ENCODE measurements at regions not wholly inside any gene's neighbourhood (a gene's known extent, or its start where the extent isn't known, plus 50 kb on each side); places are given as distances from the start of the nearest gene placed in this dataset.
"Not testable (repeated sequence)": the region's sequence is repeated elsewhere in the genome, so short reads cannot be mapped to it uniquely, and the experiment has no call there.

- WGBS, 2 experiments, result 84% methylated on average over 1 of the region's 1 CpG; no CpG with 5 or more reads in 1 of the 2 experiments
- H3K27ac ChIP-seq (ENCODE audit: insufficient read depth, low read depth, low read length, poor library complexity, severe bottlenecking); H3K4me1 ChIP-seq (ENCODE audit: control insufficient read depth, insufficient read depth, low read length); H3K27me3 ChIP-seq (ENCODE audit: control insufficient read depth, insufficient read depth, low read length, poor library complexity, severe bottlenecking); H3K36me3 ChIP-seq (ENCODE audit: control insufficient read depth, insufficient read depth, low read length); H3K4me3 ChIP-seq (ENCODE audit: insufficient read depth, low read depth, low read length); H3K9me3 ChIP-seq (ENCODE audit: control insufficient read depth, low read length): not testable (repeated sequence)
Measured at GRCh38 chr18:42378854-42379253, 423.8 kb downstream of the PIK3C3 start.

- not testable (repeated sequence) for H3K9me3 ChIP-seq (ENCODE audit: control insufficient read depth, low read length); H3K27ac ChIP-seq (ENCODE audit: insufficient read depth, low read depth, low read length, poor library complexity, severe bottlenecking); H3K4me1 ChIP-seq (ENCODE audit: control insufficient read depth, insufficient read depth, low read length); H3K4me3 ChIP-seq (ENCODE audit: insufficient read depth, low read depth, low read length); H3K36me3 ChIP-seq (ENCODE audit: control insufficient read depth, insufficient read depth, low read length); H3K27me3 ChIP-seq (ENCODE audit: control insufficient read depth, insufficient read depth, low read length, poor library complexity, severe bottlenecking)
- 94 to 95% methylated on average over 8 of the region's 8 CpGs for WGBS, 2 experiments
Measured at GRCh38 chr18:42381236-42381635, 426.2 kb downstream of the PIK3C3 start.

DNA sequence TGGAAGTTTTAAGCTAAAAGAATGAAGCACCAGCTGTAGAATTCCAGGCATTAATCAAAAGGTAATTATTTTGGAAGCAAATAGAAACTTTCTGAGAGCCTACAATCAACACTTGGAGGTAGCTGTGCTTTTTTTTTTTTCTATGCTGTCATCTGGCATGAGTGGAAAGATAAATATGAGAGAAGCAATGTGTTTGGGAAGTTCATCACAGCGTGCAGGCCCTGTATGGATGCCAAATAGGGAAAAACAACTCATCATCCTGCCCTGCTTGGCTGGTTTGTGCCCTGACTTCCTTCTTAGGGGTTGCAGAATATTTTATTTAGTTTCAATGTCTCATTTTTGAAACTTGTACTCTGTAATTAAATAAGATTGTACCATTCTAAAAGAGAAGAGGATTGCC is 437.4 kb downstream of the PIK3C3 start:
- Histone ChIP-seq H3K4me3 (ENCODE audit: insufficient read depth, low read depth, low read length) (no peak overlapping the region), H3K9me3 (ENCODE audit: control insufficient read depth, low read length) (no peaks in the 10 kb centered on the region), H3K36me3 (ENCODE audit: control insufficient read depth, insufficient read depth, low read length) (no peaks in the 10 kb centered on the region), H3K27me3 (ENCODE audit: control insufficient read depth, insufficient read depth, low read length, poor library complexity, severe bottlenecking) (no peaks in the 10 kb centered on the region), H3K4me1 (ENCODE audit: control insufficient read depth, insufficient read depth, low read length) (no peaks in the 10 kb centered on the region), H3K27ac (ENCODE audit: insufficient read depth, low read depth, low read length, poor library complexity, severe bottlenecking) (no peak overlapping the region)
- 100% methylated on average over 1 of the region's 1 CpG; no CpG with 5 or more reads in 1 of the 2 experiments for WGBS, 2 experiments

- 91 to 93% methylated on average over 3 of the region's 3 CpGs for WGBS, 2 experiments
- Histone ChIP-seq H3K4me1 (ENCODE audit: control insufficient read depth, insufficient read depth, low read length) (no peaks in the 10 kb centered on the region), H3K27me3 (ENCODE audit: control insufficient read depth, insufficient read depth, low read length, poor library complexity, severe bottlenecking) (no peaks in the 10 kb centered on the region), H3K36me3 (ENCODE audit: control insufficient read depth, insufficient read depth, low read length) (no peaks in the 10 kb centered on the region), H3K27ac (ENCODE audit: insufficient read depth, low read depth, low read length, poor library complexity, severe bottlenecking) (no peak overlapping the region), H3K9me3 (ENCODE audit: control insufficient read depth, low read length) (no peaks in the 10 kb centered on the region), H3K4me3 (ENCODE audit: insufficient read depth, low read depth, low read length) (no peak overlapping the region)
Measured at GRCh38 chr18:42392926-42393325, 437.9 kb downstream of the PIK3C3 start.

- no peak overlapping the region for H3K4me3 ChIP-seq (ENCODE audit: insufficient read depth, low read depth, low read length)
- no peaks in the 10 kb centered on the region for H3K36me3 ChIP-seq (ENCODE audit: control insufficient read depth, insufficient read depth, low read length)
- no peaks in the 10 kb centered on the region for H3K9me3 ChIP-seq (ENCODE audit: control insufficient read depth, low read length)
- no peaks in the 10 kb centered on the region for H3K27me3 ChIP-seq (ENCODE audit: control insufficient read depth, insufficient read depth, low read length, poor library complexity, severe bottlenecking)
- H3K27ac ChIP-seq (ENCODE audit: insufficient read depth, low read depth, low read length, poor library complexity, severe bottlenecking), result no peak overlapping the region
- H3K4me1 ChIP-seq (ENCODE audit: control insufficient read depth, insufficient read depth, low read length), result no peaks in the 10 kb centered on the region
Measured at GRCh38 chr18:42394238-42394637, 439.2 kb downstream of the PIK3C3 start.

- H3K4me3 ChIP-seq (ENCODE audit: insufficient read depth, low read depth, low read length), result no peak overlapping the region
- no peaks in the 10 kb centered on the region for H3K36me3 ChIP-seq (ENCODE audit: control insufficient read depth, insufficient read depth, low read length)
- no peaks in the 10 kb centered on the region for H3K4me1 ChIP-seq (ENCODE audit: control insufficient read depth, insufficient read depth, low read length)
- no peak overlapping the region for H3K27ac ChIP-seq (ENCODE audit: insufficient read depth, low read depth, low read length, poor library complexity, severe bottlenecking)
- no peaks in the 10 kb centered on the region for H3K27me3 ChIP-seq (ENCODE audit: control insufficient read depth, insufficient read depth, low read length, poor library complexity, severe bottlenecking)
- H3K9me3 ChIP-seq (ENCODE audit: control insufficient read depth, low read length), result no peaks in the 10 kb centered on the region
- 92 to 98% methylated on average over 4 of the region's 4 CpGs for WGBS, 2 experiments
Measured at GRCh38 chr18:42401131-42401673, 446.2 kb downstream of the PIK3C3 start.

- WGBS, 2 experiments, result 91 to 100% methylated on average over 1 of the region's 2 CpGs
- no peaks in the 10 kb centered on the region for H3K27me3 ChIP-seq (ENCODE audit: control insufficient read depth, insufficient read depth, low read length, poor library complexity, severe bottlenecking)
- H3K4me1 ChIP-seq (ENCODE audit: control insufficient read depth, insufficient read depth, low read length), result no peaks in the 10 kb centered on the region
- H3K36me3 ChIP-seq (ENCODE audit: control insufficient read depth, insufficient read depth, low read length), result no peaks in the 10 kb centered on the region
- H3K9me3 ChIP-seq (ENCODE audit: control insufficient read depth, low read length), result no peaks in the 10 kb centered on the region
- no peak overlapping the region for H3K4me3 ChIP-seq (ENCODE audit: insufficient read depth, low read depth, low read length)
- no peak overlapping the region for H3K27ac ChIP-seq (ENCODE audit: insufficient read depth, low read depth, low read length, poor library complexity, severe bottlenecking)
Measured at GRCh38 chr18:42404151-42404550, 449.1 kb downstream of the PIK3C3 start.

DNA sequence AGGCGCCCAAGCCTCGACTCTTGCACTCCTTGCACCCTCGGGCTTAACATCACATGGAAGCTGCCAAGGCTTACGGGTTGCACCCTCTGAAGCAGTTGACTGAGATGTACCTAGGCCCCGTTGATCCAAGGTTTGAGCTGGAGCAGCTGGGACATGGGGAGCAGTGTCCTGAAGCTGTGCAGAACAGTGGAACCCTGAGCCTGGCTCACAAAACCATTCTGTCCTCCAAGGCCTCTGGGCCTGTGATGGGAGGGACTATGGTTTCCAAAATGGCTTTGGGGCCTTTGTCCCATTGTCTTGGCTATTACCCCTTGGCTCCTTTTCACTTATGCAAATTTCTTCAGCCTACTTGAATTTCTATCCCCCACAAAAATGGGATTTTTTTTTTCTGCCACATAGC is 454.0 kb downstream of the PIK3C3 start:
- WGBS, 2 experiments, result 83% methylated on average over 5 of the region's 5 CpGs
- H3K4me1 ChIP-seq (ENCODE audit: control insufficient read depth, insufficient read depth, low read length), result no peaks in the 10 kb centered on the region
- no peaks in the 10 kb centered on the region for H3K27me3 ChIP-seq (ENCODE audit: control insufficient read depth, insufficient read depth, low read length, poor library complexity, severe bottlenecking)
- no peak overlapping the region for H3K27ac ChIP-seq (ENCODE audit: insufficient read depth, low read depth, low read length, poor library complexity, severe bottlenecking)
- no peaks in the 10 kb centered on the region for H3K36me3 ChIP-seq (ENCODE audit: control insufficient read depth, insufficient read depth, low read length)
- H3K9me3 ChIP-seq (ENCODE audit: control insufficient read depth, low read length), result no peaks in the 10 kb centered on the region
- no peak overlapping the region for H3K4me3 ChIP-seq (ENCODE audit: insufficient read depth, low read depth, low read length)

DNA sequence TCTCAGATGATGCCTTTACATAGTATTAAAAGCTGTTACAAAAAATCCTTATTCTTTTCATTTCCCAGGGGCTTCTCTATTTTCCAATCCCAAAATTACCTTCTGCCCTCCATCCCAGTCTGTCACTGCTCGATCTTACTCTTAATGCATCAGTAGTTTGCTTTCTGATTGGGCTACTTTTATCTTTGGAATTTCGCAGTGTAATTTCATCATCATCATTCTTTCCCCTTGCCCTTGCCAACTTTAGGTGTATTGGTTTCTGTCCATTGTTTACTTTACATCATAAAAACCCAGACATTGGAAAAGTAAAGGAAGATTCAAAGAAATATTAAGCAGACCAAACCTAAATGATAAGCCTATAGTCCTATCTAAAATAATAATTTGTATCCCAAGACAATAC is 457.2 kb downstream of the PIK3C3 start:
- Histone ChIP-seq H3K9me3 (ENCODE audit: control insufficient read depth, low read length) (no peaks in the 10 kb centered on the region), H3K36me3 (ENCODE audit: control insufficient read depth, insufficient read depth, low read length) (no peaks in the 10 kb centered on the region), H3K27ac (ENCODE audit: insufficient read depth, low read depth, low read length, poor library complexity, severe bottlenecking) (no peak overlapping the region), H3K27me3 (ENCODE audit: control insufficient read depth, insufficient read depth, low read length, poor library complexity, severe bottlenecking) (no peaks in the 10 kb centered on the region), H3K4me1 (ENCODE audit: control insufficient read depth, insufficient read depth, low read length) (no peaks in the 10 kb centered on the region), H3K4me3 (ENCODE audit: insufficient read depth, low read depth, low read length) (no peak overlapping the region)
- WGBS, 2 experiments, result 94 to 100% methylated on average over 2 of the region's 2 CpGs

DNA sequence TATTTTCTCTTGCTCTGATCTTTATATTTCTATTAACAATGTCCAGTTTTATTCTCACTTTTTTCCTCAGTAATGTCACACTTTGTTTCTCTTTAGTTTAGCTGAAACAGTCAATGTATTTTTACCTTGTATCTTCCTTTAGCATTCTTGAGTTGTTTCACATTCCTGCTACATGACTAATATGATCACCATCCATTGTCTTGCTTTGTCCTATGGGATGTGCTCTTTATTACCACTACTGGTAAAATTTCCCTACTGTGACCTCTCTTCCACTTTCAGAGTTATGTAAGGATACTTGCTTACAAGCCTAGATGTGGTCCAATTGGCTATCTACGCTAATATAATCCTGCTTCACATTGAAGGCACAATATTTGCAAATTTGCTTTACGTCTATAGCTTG is 457.9 kb downstream of the PIK3C3 start:
- Histone ChIP-seq H3K4me3 (ENCODE audit: insufficient read depth, low read depth, low read length) (no peak overlapping the region), H3K27ac (ENCODE audit: insufficient read depth, low read depth, low read length, poor library complexity, severe bottlenecking) (no peak overlapping the region), H3K36me3 (ENCODE audit: control insufficient read depth, insufficient read depth, low read length) (no peaks in the 10 kb centered on the region), H3K9me3 (ENCODE audit: control insufficient read depth, low read length) (no peaks in the 10 kb centered on the region), H3K4me1 (ENCODE audit: control insufficient read depth, insufficient read depth, low read length) (no peaks in the 10 kb centered on the region), H3K27me3 (ENCODE audit: control insufficient read depth, insufficient read depth, low read length, poor library complexity, severe bottlenecking) (no peaks in the 10 kb centered on the region)
- WGBS, 2 experiments, result 96 to 100% methylated on average over 2 of the region's 2 CpGs

DNA sequence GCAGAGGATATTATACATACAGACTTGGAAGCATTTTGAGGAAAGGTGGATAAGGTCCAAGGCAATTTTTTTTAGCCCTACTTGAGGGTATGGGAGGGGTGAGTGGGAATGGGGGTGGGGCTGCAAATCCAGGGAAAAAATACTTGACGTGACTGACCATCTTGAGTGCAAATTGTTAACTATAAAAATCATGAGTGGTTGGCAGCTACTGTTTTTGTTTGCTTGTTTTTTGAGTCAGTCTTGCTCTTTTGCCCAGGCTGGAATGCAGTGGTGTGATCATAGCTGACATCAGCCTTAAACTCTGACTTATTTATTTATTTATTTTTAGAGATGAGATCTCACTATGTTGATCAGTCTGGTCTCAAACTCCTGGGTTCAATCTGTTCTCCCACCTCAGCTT is 458.8 kb downstream of the PIK3C3 start:
- Histone ChIP-seq H3K4me3 (ENCODE audit: insufficient read depth, low read depth, low read length) (no peak overlapping the region), H3K27me3 (ENCODE audit: control insufficient read depth, insufficient read depth, low read length, poor library complexity, severe bottlenecking) (no peaks in the 10 kb centered on the region), H3K27ac (ENCODE audit: insufficient read depth, low read depth, low read length, poor library complexity, severe bottlenecking) (no peak overlapping the region), H3K9me3 (ENCODE audit: control insufficient read depth, low read length) (no peaks in the 10 kb centered on the region), H3K36me3 (ENCODE audit: control insufficient read depth, insufficient read depth, low read length) (no peaks in the 10 kb centered on the region), H3K4me1 (ENCODE audit: control insufficient read depth, insufficient read depth, low read length) (no peaks in the 10 kb centered on the region)
- WGBS, 2 experiments, result 97 to 100% methylated on average over 1 of the region's 1 CpG
